CD4-positive, alpha-beta T cell (primary cell): ENCODE measurements at regions not wholly inside any gene's neighbourhood (a gene's known extent, or its start where the extent isn't known, plus 50 kb on each side); places are given as distances from the start of the nearest gene placed in this dataset.

Experiments used
- ATAC-seq: fragments of 200-7000 bp; cut with Tn5 transposase; one replicate; pipeline ENCODE4 v1.10.0; 2022; ENCODE audit warnings: mild to moderate bottlenecking; ENCODE audit not compliant: poor library complexity
- CTCF ChIA-PET: fragments of 350-600 bp; sonication (Branson Sonifier 250); formaldehyde crosslinking; loops from one replicate; lab custom pipeline; 2021; ENCODE audit warnings: antibody characterized with exemption, inconsistent platforms; lab: Charles Lee
- POLR2A ChIA-PET: fragments of 350-600 bp; sonication (Branson Sonifier 250); formaldehyde crosslinking; loops from one replicate; lab custom pipeline; 2021; ENCODE audit warnings: antibody characterized with exemption, inconsistent platforms; lab: Charles Lee
- DNase-seq, 14 experiments: peaks; one replicate each; pipeline ENCODE4 v3.0.0-alpha.2; 2013 to 2020; ENCODE audit warnings: mixed read lengths in 2 of 14
- H3K27ac ChIP-seq, 2 donors: one replicate each; pipeline versions ENCODE4 v1.5.1 to v1.7.0; 2013; ENCODE audit warnings: low read length in 2 of 2, low read depth in 1 of 2, mild to moderate bottlenecking in 1 of 2
- H3K27me3 ChIP-seq, 2 experiments: 1 replicate in 1 of 2; 2 replicates in 1 of 2; pipeline versions ENCODE4 v1.6.1 to v1.7.0; 2013; ENCODE audit warnings: low read length in 2 of 2, control low read depth in 1 of 2, mild to moderate bottlenecking in 1 of 2, moderate library complexity in 1 of 2; ENCODE audit not compliant: insufficient read depth in 2 of 2, control insufficient read depth in 1 of 2
- H3K36me3 ChIP-seq: one replicate; pipeline ENCODE4 v1.6.1; 2013; ENCODE audit warnings: low read length, control low read depth; ENCODE audit not compliant: insufficient read depth
- H3K4me1 ChIP-seq: one replicate; pipeline ENCODE4 v1.6.1; 2013; ENCODE audit warnings: low read length, control low read depth; ENCODE audit not compliant: insufficient read depth
- H3K4me3 ChIP-seq: one replicate; pipeline ENCODE4 v1.5.1; 2013; ENCODE audit warnings: mild to moderate bottlenecking, low read length, moderate library complexity
- H3K9me3 ChIP-seq, 2 experiments: 1 replicate in 1 of 2; 2 replicates in 1 of 2; pipeline versions ENCODE4 v1.6.1 to v1.7.0; 2013; ENCODE audit warnings: low read length in 2 of 2, mild to moderate bottlenecking in 2 of 2, control low read depth in 1 of 2, moderate library complexity in 1 of 2; ENCODE audit not compliant: control insufficient read depth in 1 of 2, insufficient read depth in 1 of 2
- H3K27ac Mint-ChIP-seq: one replicate; pipeline ENCODE4 v1.8.0; 2020; ENCODE audit warnings: mixed read lengths
- H3K27me3 Mint-ChIP-seq: one replicate; pipeline ENCODE4 v1.8.0; 2021; ENCODE audit warnings: mixed read lengths
- H3K36me3 Mint-ChIP-seq: one replicate; pipeline ENCODE4 v1.8.0; 2021; ENCODE audit warnings: low read depth, mixed read lengths
- H3K4me1 Mint-ChIP-seq: one replicate; pipeline ENCODE4 v1.8.0; 2021; ENCODE audit warnings: low read depth, mixed read lengths
- H3K4me3 Mint-ChIP-seq: one replicate; pipeline ENCODE4 v1.8.0; 2020; ENCODE audit warnings: mild to moderate bottlenecking, mixed read lengths
- H3K9me3 Mint-ChIP-seq: one replicate; pipeline ENCODE4 v1.8.0; 2020; ENCODE audit warnings: mixed read lengths
- intact Hi-C, 2 experiments: fragments of 100-400 bp; cut with DNase I in 1 of 2; cut with micrococcal nuclease in 1 of 2; formaldehyde crosslinking; loops; one replicate each; pipeline versions ENCODE4 v1.15.1 to v1.9.0; 2023 to 2025; cut with DNase I, micrococcal nuclease
- TF ChIP-seq, protein P1 (sequence below): fragments of 200-600 bp; IDR thresholded peaks from one replicate; pipeline ENCODE4 v1.8.0; 2022; ENCODE audit warnings: antibody characterized with exemption, mild to moderate bottlenecking

DNA sequence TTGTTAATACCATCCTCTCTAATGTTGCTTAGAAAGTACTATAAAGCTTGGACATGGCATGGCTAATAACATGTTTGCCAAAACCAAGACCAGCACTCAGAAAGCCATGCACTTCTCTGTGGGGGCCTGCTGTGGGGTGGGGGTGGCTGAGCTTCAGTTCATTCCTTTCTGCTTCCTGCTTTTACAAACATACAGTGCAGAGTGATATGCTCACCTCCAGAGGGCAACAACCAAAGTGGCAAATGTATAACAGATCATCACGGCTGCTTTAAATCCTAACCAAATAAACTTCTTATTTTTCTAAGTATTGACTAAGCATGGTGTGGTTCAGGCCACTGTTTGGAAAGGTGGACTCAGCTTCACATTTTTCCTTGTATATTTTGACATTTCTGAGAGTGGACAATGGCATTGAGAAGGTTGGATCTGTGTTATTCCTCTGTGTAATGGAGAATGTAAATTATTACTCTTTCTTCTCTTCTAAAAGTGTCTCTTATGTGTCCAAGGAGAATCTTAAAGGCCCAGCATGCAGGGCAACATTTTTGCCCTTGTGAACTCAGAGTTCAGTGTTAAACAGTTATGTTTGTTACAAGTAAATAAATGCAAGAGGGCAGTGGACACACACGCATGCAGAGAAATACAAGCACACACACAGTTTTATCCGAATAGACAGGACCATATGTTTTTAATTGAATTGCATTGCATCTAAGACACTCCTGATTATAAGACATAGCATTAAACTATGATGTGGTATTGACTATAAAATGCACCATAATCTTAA, 186.1 kb downstream of the HERPUD2 start:
- no peaks in the 10 kb centered on the region for H3K4me1 ChIP-seq
- no peak overlapping the region for H3K4me3 Mint-ChIP-seq
- H3K27me3 ChIP-seq = no peaks in the 10 kb centered on the region
- ATAC-seq = no peak
- H3K4me3 ChIP-seq = no peak overlapping the region
- no peaks in the 10 kb centered on the region for H3K4me1 Mint-ChIP-seq
- H3K36me3 ChIP-seq = no peaks in the 10 kb centered on the region
- H3K9me3 ChIP-seq = no peaks in the 10 kb centered on the region
- no peaks in the 10 kb centered on the region for H3K36me3 Mint-ChIP-seq
- DNase-seq = no peak
- peaks cover 2% of the 10 kb centered on the region for H3K27me3 Mint-ChIP-seq
- H3K27ac Mint-ChIP-seq = no peak overlapping the region
- intact Hi-C loops = no loop called here
- ChIA-PET CTCF (interaction anchor here (0.8 kb wide), 1 partner anchor 12 kb away, joined by 4 read pairs; no protein-coding TSS in a partner anchor), POLR2A (no interaction called here)
- H3K27ac ChIP-seq = no peak overlapping the region
- TF ChIP-seq, protein P1, sequence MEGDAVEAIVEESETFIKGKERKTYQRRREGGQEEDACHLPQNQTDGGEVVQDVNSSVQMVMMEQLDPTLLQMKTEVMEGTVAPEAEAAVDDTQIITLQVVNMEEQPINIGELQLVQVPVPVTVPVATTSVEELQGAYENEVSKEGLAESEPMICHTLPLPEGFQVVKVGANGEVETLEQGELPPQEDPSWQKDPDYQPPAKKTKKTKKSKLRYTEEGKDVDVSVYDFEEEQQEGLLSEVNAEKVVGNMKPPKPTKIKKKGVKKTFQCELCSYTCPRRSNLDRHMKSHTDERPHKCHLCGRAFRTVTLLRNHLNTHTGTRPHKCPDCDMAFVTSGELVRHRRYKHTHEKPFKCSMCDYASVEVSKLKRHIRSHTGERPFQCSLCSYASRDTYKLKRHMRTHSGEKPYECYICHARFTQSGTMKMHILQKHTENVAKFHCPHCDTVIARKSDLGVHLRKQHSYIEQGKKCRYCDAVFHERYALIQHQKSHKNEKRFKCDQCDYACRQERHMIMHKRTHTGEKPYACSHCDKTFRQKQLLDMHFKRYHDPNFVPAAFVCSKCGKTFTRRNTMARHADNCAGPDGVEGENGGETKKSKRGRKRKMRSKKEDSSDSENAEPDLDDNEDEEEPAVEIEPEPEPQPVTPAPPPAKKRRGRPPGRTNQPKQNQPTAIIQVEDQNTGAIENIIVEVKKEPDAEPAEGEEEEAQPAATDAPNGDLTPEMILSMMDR = no peak
- no peaks in the 10 kb centered on the region for H3K9me3 Mint-ChIP-seq

DNA sequence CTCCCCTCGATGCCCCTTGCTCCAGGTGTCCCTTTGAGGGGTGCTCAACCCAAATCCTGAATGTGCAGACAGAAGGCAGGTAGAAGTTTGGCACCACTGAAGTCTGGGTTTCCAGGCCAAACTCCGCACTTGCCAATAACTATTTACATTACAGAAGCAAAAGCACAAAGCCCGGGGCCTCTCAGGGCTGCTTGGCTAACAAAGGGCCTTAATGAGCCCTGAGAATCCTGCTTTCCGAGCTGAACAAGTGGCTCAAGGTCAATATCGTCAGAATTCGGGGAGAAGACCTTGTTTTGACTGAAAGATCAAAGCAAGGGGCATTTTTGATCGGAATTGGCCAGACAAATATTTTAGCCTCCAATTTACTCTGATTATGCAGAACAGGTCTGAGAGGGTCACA, 189.9 kb downstream of the HERPUD2 start:
- intact Hi-C loops = no loop called here
- no peaks in the 10 kb centered on the region for H3K4me1 ChIP-seq
- H3K4me3 Mint-ChIP-seq = no peak overlapping the region
- H3K9me3 Mint-ChIP-seq = no peaks in the 10 kb centered on the region
- ChIA-PET POLR2A (no interaction called here), CTCF (no interaction called here)
- H3K36me3 ChIP-seq = no peaks in the 10 kb centered on the region
- H3K4me1 Mint-ChIP-seq = no peaks in the 10 kb centered on the region
- DNase-seq (no peak), ATAC-seq (no peak)
- no peaks in the 10 kb centered on the region for H3K9me3 ChIP-seq
- no peak overlapping the region for H3K27ac ChIP-seq
- no peak overlapping the region for H3K27ac Mint-ChIP-seq
- H3K27me3 ChIP-seq = no peaks in the 10 kb centered on the region
- TF ChIP-seq, protein P1 = no peak
- H3K27me3 Mint-ChIP-seq = peaks cover 5% of the 10 kb centered on the region
- H3K36me3 Mint-ChIP-seq = no peaks in the 10 kb centered on the region
- H3K4me3 ChIP-seq = no peak overlapping the region

DNA sequence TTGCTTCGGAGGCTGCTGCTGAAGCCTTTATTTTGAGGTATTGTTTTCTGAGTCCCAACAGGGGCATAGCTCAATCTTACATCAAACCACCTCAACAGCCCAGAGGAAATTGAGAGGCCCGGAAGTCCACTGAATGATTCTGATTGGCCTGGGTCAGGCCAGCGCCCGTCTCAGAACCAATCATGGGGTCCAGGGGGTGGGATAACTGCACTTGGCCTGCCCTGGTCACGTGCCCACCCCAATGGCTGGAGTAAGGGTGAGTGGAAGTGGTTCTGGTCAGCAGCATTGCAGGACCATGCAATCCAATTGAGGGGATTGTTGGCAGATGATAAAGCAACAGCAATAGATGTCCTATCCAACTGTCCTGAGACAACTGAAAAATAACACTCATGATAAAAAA, 190.6 kb downstream of the HERPUD2 start:
- no peaks in the 10 kb centered on the region for H3K4me1 ChIP-seq
- POLR2A ChIA-PET = no interaction called here
- H3K27ac ChIP-seq = no peak overlapping the region
- H3K9me3 ChIP-seq = no peaks in the 10 kb centered on the region
- ATAC-seq (no peak), DNase-seq (no peak)
- H3K4me1 Mint-ChIP-seq = no peaks in the 10 kb centered on the region
- no peaks in the 10 kb centered on the region for H3K9me3 Mint-ChIP-seq
- TF ChIP-seq, protein P1 = no peak
- no peak overlapping the region for H3K4me3 Mint-ChIP-seq
- H3K27ac Mint-ChIP-seq = no peak overlapping the region
- CTCF ChIA-PET = no interaction called here
- intact Hi-C loops = no loop called here
- H3K36me3 Mint-ChIP-seq = no peaks in the 10 kb centered on the region
- peaks cover 5% of the 10 kb centered on the region for H3K27me3 Mint-ChIP-seq
- peaks cover 0 to 3% of the 10 kb centered on the region in 2 experiments for H3K27me3 ChIP-seq
- no peaks in the 10 kb centered on the region for H3K36me3 ChIP-seq
- H3K4me3 ChIP-seq = no peak overlapping the region
